SK-N-SH (cell line): ENCODE measurements at regions not wholly inside any gene's neighbourhood (a gene's known extent, or its start where the extent isn't known, plus 50 kb on each side); places are given as distances from the start of the nearest gene placed in this dataset.
A peak's percentile ranks its signal among the peaks of the same experiment; 100 is the strongest.

Experiments used
- CTCF ChIA-PET: fragments of 300-600, 350-600 bp; formaldehyde crosslinking; extraction: SDS; loops from one replicate; lab custom pipeline; 2021; lab: Yijun Ruan, JAX
- POLR2A ChIA-PET: fragments of 350-600 bp; sonication (Branson Sonifier 250); formaldehyde crosslinking; extraction: SDS; loops from one replicate; lab custom pipeline; 2020; ENCODE audit warnings: antibody characterized with exemption, inconsistent platforms; lab: Yijun Ruan, JAX
- DNase-seq: peaks from one replicate; pipeline ENCODE4 v3.0.0; 2012
- H2AFZ ChIP-seq: fragments of 200-600 bp; sonication (generic); 2 replicates; pipeline ENCODE4 v1.8.1; 2016; ENCODE audit warnings: antibody characterized with exemption, mild to moderate bottlenecking, low read depth
- H3F3A ChIP-seq: fragments of 200-600 bp; sonication (generic); replicated peaks from 2 replicates; pipeline ENCODE3; 2016; ENCODE audit warnings: antibody characterized with exemption, mild to moderate bottlenecking; ENCODE audit not compliant: insufficient read depth
- H3K27ac ChIP-seq, 2 experiments: fragments of 200-500 bp in 1 of 2; fragments of 200-600 bp in 1 of 2; sonication (Bioruptor generic) in 1 of 2; sonication (generic), shearing (Covaris generic) in 1 of 2; 2 replicates each; pipeline versions ENCODE4 v1.5.1 to v1.6.1; 2014 to 2016; ENCODE audit warnings: low read depth in 2 of 2, inconsistent platforms in 1 of 2, low read length in 1 of 2, mild to moderate bottlenecking in 1 of 2, mixed read lengths in 1 of 2
- H3K27me3 ChIP-seq: fragments of 200-600 bp; sonication (generic), shearing (Covaris generic); 2 replicates; pipeline ENCODE4 v1.6.1; 2016; ENCODE audit warnings: mixed run types; ENCODE audit not compliant: insufficient read depth
- H3K36me3 ChIP-seq, 2 experiments: fragments of 200-500 bp in 1 of 2; fragments of 200-600 bp in 1 of 2; sonication (Bioruptor generic) in 1 of 2; sonication (generic) in 1 of 2; replicated peaks in 1 of 2; 2 replicates each; pipeline versions ENCODE3 to v1.5.1; 2014 to 2016; ENCODE audit warnings: low read length in 1 of 2, mild to moderate bottlenecking in 1 of 2; ENCODE audit not compliant: insufficient read depth in 2 of 2, control insufficient read depth in 1 of 2
- H3K4me1 ChIP-seq, 2 experiments: fragments of 200-500 bp in 1 of 2; fragments of 200-600 bp in 1 of 2; sonication (Bioruptor generic) in 1 of 2; sonication (generic), shearing (Covaris generic) in 1 of 2; 2 replicates each; pipeline versions ENCODE4 v1.5.1 to v1.6.1; 2014 to 2016; ENCODE audit warnings: low read depth in 1 of 2, low read length in 1 of 2, mixed run types in 1 of 2; ENCODE audit not compliant: insufficient read depth in 2 of 2, control insufficient read depth in 1 of 2
- H3K4me2 ChIP-seq: fragments of 200-600 bp; sonication (generic), shearing (Covaris generic); 2 replicates; pipeline ENCODE4 v1.6.1; 2017; ENCODE audit warnings: mixed run types
- H3K4me3 ChIP-seq, 2 experiments: fragments of 200-500 bp in 1 of 2; fragments of 200-600 bp in 1 of 2; sonication (Bioruptor generic) in 1 of 2; sonication (generic), shearing (Covaris generic) in 1 of 2; 2 replicates each; pipeline versions ENCODE4 v1.5.1 to v1.8.1; 2014 to 2016; ENCODE audit warnings: low read depth in 2 of 2, inconsistent platforms in 1 of 2, low read length in 1 of 2, mild to moderate bottlenecking in 1 of 2, mixed read lengths in 1 of 2, moderate library complexity in 1 of 2
- H3K79me2 ChIP-seq: fragments of 200-600 bp; sonication (generic); 2 replicates; pipeline ENCODE4 v1.8.1; 2017; ENCODE audit warnings: mild to moderate bottlenecking; ENCODE audit not compliant: insufficient read depth
- H3K9ac ChIP-seq: fragments of 200-600 bp; sonication (generic); 2 replicates; pipeline ENCODE4 v1.6.1; 2017; ENCODE audit warnings: mixed run types
- H3K9me2 ChIP-seq: fragments of 200-600 bp; sonication (generic); 2 replicates; pipeline ENCODE4 v1.6.1; 2017; ENCODE audit warnings: mixed run types
- H3K9me3 ChIP-seq: fragments of 200-600 bp; sonication (generic); 2 replicates; pipeline ENCODE4 v1.6.1; 2017; ENCODE audit warnings: mixed run types, mild to moderate bottlenecking, moderate library complexity
- H4K20me1 ChIP-seq: fragments of 200-600 bp; sonication (generic); 2 replicates; pipeline ENCODE4 v1.6.1; 2017; ENCODE audit warnings: mild to moderate bottlenecking, mixed run types; ENCODE audit not compliant: insufficient read depth
- CHD2 ChIP-seq: fragments of 150-350 bp; IDR thresholded peaks from 2 replicates; pipeline ENCODE4 v1.6.1; 2018; ENCODE audit warnings: low read length; ENCODE audit not compliant: partially characterized antibody
- GABPA ChIP-seq: IDR thresholded peaks from 2 replicates; pipeline ENCODE4 v1.4.0; 2012; ENCODE audit warnings: low read depth, mild to moderate bottlenecking
- JUND ChIP-seq: IDR thresholded peaks from 2 replicates; pipeline ENCODE4 v1.4.0; 2012
- NFIC ChIP-seq: IDR thresholded peaks from 2 replicates; pipeline ENCODE4 v1.4.0; 2012; ENCODE audit warnings: borderline replicate concordance
- RAD21 ChIP-seq: IDR thresholded peaks from 2 replicates; pipeline ENCODE4 v1.6.1; 2012; ENCODE audit warnings: mild to moderate bottlenecking, low read length
- RCOR1 ChIP-seq: fragments of 150-350 bp; IDR thresholded peaks from 2 replicates; pipeline ENCODE4 v1.6.1; 2017; ENCODE audit warnings: antibody characterized with exemption, low read length
- SIN3A ChIP-seq: IDR thresholded peaks from 2 replicates; pipeline ENCODE4 v1.6.1; 2012; ENCODE audit warnings: low read depth, mild to moderate bottlenecking, low read length, moderate library complexity, borderline replicate concordance
- WGBS: methylation state at CpG from one replicate; pipeline ENCODE4 v1.1.6; 2017; ENCODE audit warnings: low lambda C conversion rate; 5-methylcytosine and 5-hydroxymethylcytosine counted together
- TF ChIP-seq, protein P1 (sequence below): IDR thresholded peaks from 2 replicates; pipeline ENCODE4 v1.6.1; 2012; ENCODE audit warnings: mild to moderate bottlenecking, low read depth, low read length, moderate library complexity
- TF ChIP-seq, protein P2 (sequence below): IDR thresholded peaks from 2 replicates; pipeline ENCODE4 v1.4.0; 2012; ENCODE audit warnings: low read depth
- TF ChIP-seq, protein P3 (sequence below): IDR thresholded peaks from 2 replicates; pipeline ENCODE4 v1.4.0; 2012; ENCODE audit warnings: low read depth, borderline replicate concordance
- TF ChIP-seq, protein P4 (sequence below): fragments of 150-350 bp; IDR thresholded peaks from 2 replicates; pipeline ENCODE4 v1.6.1; 2017; ENCODE audit warnings: antibody characterized with exemption, low read length, low read depth, borderline replicate concordance
- TF ChIP-seq, protein P5 (sequence below): IDR thresholded peaks from 2 replicates; pipeline ENCODE4 v1.4.0; 2012; ENCODE audit warnings: low read depth, borderline replicate concordance
- TF ChIP-seq, protein P6 (sequence below): fragments of 200-600 bp; sonication (generic); IDR thresholded peaks from 2 replicates; pipeline ENCODE4 v1.6.1; 2017; ENCODE audit warnings: antibody characterized with exemption, mild to moderate bottlenecking, moderate library complexity

DNA sequence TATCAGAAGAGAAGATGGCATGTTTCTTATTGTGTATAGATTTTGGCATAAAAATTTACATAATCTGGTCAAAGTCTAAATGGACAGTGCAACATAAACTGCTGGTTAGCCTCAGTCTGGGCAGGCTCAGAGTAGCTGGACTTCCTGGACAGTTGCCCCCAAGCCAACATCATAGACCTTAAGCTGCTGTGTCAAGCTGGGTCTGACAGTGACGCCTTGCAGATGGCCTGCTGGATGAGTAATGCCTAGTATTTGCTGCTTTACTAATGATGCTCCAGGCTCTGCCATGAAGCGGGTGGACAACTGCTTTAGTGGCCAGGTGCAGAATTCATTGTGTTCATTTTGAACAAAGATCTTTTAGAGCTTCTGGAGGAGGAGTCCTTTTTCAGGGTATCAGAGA lies 603.7 kb upstream of the ZEB2 start (continued):
- TF ChIP-seq, protein P1, sequence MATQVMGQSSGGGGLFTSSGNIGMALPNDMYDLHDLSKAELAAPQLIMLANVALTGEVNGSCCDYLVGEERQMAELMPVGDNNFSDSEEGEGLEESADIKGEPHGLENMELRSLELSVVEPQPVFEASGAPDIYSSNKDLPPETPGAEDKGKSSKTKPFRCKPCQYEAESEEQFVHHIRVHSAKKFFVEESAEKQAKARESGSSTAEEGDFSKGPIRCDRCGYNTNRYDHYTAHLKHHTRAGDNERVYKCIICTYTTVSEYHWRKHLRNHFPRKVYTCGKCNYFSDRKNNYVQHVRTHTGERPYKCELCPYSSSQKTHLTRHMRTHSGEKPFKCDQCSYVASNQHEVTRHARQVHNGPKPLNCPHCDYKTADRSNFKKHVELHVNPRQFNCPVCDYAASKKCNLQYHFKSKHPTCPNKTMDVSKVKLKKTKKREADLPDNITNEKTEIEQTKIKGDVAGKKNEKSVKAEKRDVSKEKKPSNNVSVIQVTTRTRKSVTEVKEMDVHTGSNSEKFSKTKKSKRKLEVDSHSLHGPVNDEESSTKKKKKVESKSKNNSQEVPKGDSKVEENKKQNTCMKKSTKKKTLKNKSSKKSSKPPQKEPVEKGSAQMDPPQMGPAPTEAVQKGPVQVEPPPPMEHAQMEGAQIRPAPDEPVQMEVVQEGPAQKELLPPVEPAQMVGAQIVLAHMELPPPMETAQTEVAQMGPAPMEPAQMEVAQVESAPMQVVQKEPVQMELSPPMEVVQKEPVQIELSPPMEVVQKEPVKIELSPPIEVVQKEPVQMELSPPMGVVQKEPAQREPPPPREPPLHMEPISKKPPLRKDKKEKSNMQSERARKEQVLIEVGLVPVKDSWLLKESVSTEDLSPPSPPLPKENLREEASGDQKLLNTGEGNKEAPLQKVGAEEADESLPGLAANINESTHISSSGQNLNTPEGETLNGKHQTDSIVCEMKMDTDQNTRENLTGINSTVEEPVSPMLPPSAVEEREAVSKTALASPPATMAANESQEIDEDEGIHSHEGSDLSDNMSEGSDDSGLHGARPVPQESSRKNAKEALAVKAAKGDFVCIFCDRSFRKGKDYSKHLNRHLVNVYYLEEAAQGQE = 0 out of 2 replicates have a peak, but pooled peaks have one; percentile 42
- TF ChIP-seq SIN3A (0 out of 2 replicates have a peak, but pooled peaks have one; percentile 58), RAD21 (peak; percentile 21; the same call in 1 of the 2 replicates), GABPA (no peak), RCOR1 (no peak)
- TF ChIP-seq, protein P2, sequence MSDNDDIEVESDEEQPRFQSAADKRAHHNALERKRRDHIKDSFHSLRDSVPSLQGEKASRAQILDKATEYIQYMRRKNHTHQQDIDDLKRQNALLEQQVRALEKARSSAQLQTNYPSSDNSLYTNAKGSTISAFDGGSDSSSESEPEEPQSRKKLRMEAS = peak; percentile 35; the same call in 1 of the 2 replicates
- TF ChIP-seq, protein P3, sequence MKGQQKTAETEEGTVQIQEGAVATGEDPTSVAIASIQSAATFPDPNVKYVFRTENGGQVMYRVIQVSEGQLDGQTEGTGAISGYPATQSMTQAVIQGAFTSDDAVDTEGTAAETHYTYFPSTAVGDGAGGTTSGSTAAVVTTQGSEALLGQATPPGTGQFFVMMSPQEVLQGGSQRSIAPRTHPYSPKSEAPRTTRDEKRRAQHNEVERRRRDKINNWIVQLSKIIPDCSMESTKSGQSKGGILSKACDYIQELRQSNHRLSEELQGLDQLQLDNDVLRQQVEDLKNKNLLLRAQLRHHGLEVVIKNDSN = no peak
- TF ChIP-seq, protein P4, sequence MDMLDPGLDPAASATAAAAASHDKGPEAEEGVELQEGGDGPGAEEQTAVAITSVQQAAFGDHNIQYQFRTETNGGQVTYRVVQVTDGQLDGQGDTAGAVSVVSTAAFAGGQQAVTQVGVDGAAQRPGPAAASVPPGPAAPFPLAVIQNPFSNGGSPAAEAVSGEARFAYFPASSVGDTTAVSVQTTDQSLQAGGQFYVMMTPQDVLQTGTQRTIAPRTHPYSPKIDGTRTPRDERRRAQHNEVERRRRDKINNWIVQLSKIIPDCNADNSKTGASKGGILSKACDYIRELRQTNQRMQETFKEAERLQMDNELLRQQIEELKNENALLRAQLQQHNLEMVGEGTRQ = no peak

DNA sequence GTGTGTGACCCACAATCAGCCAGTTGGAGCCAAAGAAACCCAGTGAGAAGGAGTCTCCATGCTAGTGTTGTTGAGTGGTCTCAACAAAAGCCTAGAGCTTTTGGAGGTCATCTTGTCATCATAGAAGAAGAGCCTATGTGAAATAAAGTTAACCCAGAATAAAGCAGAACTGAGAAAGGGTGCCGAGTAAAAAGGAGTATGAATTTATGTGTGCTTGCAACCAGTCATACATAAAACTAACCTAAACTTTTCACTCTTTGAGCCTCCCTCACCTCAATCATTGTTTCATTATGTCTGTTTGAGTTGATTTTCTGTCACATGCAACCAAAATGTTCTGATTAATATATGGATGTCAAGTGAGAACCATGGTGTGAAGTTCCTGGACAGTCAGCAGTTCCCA lies 599.3 kb upstream of the ZEB2 start:
- ChIA-PET CTCF (no interaction called here), POLR2A (no interaction called here)
- Histone ChIP-seq H3K4me3 (no peak overlapping the region), H3K27ac (no peak overlapping the region), H3K9me2 (no peaks in the 10 kb centered on the region), H4K20me1 (no peaks in the 10 kb centered on the region), H3K9me3 (no peaks in the 10 kb centered on the region; the same call in 1 of the 2 replicates), H2AFZ (no peak overlapping the region), H3K9ac (no peak overlapping the region), H3F3A (no peaks in the 10 kb centered on the region), H3K36me3 (no peaks in the 10 kb centered on the region), H3K4me1 (peaks cover 0 to 5% of the 10 kb centered on the region in 2 experiments; a peak in 2 of 4 replicates), H3K27me3 (no peaks in the 10 kb centered on the region), H3K79me2 (no peaks in the 10 kb centered on the region), H3K4me2 (no peak overlapping the region)
- TF ChIP-seq GABPA (no peak), RAD21 (no peak), JUND (no peak), NFIC (no peak), CHD2 (no peak), SIN3A (no peak)
- TF ChIP-seq, protein P4 = no peak
- TF ChIP-seq, protein P5, sequence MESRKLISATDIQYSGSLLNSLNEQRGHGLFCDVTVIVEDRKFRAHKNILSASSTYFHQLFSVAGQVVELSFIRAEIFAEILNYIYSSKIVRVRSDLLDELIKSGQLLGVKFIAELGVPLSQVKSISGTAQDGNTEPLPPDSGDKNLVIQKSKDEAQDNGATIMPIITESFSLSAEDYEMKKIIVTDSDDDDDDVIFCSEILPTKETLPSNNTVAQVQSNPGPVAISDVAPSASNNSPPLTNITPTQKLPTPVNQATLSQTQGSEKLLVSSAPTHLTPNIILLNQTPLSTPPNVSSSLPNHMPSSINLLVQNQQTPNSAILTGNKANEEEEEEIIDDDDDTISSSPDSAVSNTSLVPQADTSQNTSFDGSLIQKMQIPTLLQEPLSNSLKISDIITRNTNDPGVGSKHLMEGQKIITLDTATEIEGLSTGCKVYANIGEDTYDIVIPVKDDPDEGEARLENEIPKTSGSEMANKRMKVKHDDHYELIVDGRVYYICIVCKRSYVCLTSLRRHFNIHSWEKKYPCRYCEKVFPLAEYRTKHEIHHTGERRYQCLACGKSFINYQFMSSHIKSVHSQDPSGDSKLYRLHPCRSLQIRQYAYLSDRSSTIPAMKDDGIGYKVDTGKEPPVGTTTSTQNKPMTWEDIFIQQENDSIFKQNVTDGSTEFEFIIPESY = no peak
- TF ChIP-seq, protein P6, sequence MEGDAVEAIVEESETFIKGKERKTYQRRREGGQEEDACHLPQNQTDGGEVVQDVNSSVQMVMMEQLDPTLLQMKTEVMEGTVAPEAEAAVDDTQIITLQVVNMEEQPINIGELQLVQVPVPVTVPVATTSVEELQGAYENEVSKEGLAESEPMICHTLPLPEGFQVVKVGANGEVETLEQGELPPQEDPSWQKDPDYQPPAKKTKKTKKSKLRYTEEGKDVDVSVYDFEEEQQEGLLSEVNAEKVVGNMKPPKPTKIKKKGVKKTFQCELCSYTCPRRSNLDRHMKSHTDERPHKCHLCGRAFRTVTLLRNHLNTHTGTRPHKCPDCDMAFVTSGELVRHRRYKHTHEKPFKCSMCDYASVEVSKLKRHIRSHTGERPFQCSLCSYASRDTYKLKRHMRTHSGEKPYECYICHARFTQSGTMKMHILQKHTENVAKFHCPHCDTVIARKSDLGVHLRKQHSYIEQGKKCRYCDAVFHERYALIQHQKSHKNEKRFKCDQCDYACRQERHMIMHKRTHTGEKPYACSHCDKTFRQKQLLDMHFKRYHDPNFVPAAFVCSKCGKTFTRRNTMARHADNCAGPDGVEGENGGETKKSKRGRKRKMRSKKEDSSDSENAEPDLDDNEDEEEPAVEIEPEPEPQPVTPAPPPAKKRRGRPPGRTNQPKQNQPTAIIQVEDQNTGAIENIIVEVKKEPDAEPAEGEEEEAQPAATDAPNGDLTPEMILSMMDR = no peak
- DNase-seq = no peak
- 92% methylated on average over 1 of the region's 1 CpG for WGBS
